ENCODE measurements at regions not wholly inside any gene's neighbourhood (a gene's known extent, or its start where the extent isn't known, plus 50 kb on each side); places are given as distances from the start of the nearest gene placed in this dataset.

- TF ChIP-seq, protein P1, sequence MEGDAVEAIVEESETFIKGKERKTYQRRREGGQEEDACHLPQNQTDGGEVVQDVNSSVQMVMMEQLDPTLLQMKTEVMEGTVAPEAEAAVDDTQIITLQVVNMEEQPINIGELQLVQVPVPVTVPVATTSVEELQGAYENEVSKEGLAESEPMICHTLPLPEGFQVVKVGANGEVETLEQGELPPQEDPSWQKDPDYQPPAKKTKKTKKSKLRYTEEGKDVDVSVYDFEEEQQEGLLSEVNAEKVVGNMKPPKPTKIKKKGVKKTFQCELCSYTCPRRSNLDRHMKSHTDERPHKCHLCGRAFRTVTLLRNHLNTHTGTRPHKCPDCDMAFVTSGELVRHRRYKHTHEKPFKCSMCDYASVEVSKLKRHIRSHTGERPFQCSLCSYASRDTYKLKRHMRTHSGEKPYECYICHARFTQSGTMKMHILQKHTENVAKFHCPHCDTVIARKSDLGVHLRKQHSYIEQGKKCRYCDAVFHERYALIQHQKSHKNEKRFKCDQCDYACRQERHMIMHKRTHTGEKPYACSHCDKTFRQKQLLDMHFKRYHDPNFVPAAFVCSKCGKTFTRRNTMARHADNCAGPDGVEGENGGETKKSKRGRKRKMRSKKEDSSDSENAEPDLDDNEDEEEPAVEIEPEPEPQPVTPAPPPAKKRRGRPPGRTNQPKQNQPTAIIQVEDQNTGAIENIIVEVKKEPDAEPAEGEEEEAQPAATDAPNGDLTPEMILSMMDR (IDR thresholded peaks at IDR 0.05), result no peak
- TF ChIP-seq POLR2A (IDR thresholded peaks at IDR 0.05), result no peak
- no peak for TF ChIP-seq POLR2AphosphoS5 (IDR thresholded peaks at IDR 0.05)
These were observed 509.7 kb upstream of the AKR1E2 start for GRCh38 chr10:4316161-4316810.
